CD4-positive, alpha-beta T cell (primary cell): ENCODE measurements at regions not wholly inside any gene's neighbourhood (a gene's known extent, or its start where the extent isn't known, plus 50 kb on each side); places are given as distances from the start of the nearest gene placed in this dataset.

ENCODE experiments used
- ATAC-seq: fragments of 200-7000 bp; cut with Tn5 transposase; one replicate; pipeline ENCODE4 v1.10.0; 2022; ENCODE audit warnings: mild to moderate bottlenecking; ENCODE audit not compliant: poor library complexity
- CTCF ChIA-PET: fragments of 350-600 bp; sonication (Branson Sonifier 250); formaldehyde crosslinking; loops from one replicate; lab custom pipeline; 2021; ENCODE audit warnings: antibody characterized with exemption, inconsistent platforms; lab: Charles Lee
- POLR2A ChIA-PET: fragments of 350-600 bp; sonication (Branson Sonifier 250); formaldehyde crosslinking; loops from one replicate; lab custom pipeline; 2021; ENCODE audit warnings: antibody characterized with exemption, inconsistent platforms; lab: Charles Lee
- DNase-seq, 14 experiments: peaks; one replicate each; pipeline ENCODE4 v3.0.0-alpha.2; 2013 to 2020; ENCODE audit warnings: mixed read lengths in 2 of 14
- H3K27ac ChIP-seq, 2 donors: one replicate each; pipeline versions ENCODE4 v1.5.1 to v1.7.0; 2013; ENCODE audit warnings: low read length in 2 of 2, low read depth in 1 of 2, mild to moderate bottlenecking in 1 of 2
- H3K27me3 ChIP-seq, 2 experiments: 1 replicate in 1 of 2; 2 replicates in 1 of 2; pipeline versions ENCODE4 v1.6.1 to v1.7.0; 2013; ENCODE audit warnings: low read length in 2 of 2, control low read depth in 1 of 2, mild to moderate bottlenecking in 1 of 2, moderate library complexity in 1 of 2; ENCODE audit not compliant: insufficient read depth in 2 of 2, control insufficient read depth in 1 of 2
- H3K36me3 ChIP-seq: one replicate; pipeline ENCODE4 v1.6.1; 2013; ENCODE audit warnings: low read length, control low read depth; ENCODE audit not compliant: insufficient read depth
- H3K4me1 ChIP-seq: one replicate; pipeline ENCODE4 v1.6.1; 2013; ENCODE audit warnings: low read length, control low read depth; ENCODE audit not compliant: insufficient read depth
- H3K4me3 ChIP-seq: one replicate; pipeline ENCODE4 v1.5.1; 2013; ENCODE audit warnings: mild to moderate bottlenecking, low read length, moderate library complexity
- H3K9me3 ChIP-seq, 2 experiments: 1 replicate in 1 of 2; 2 replicates in 1 of 2; pipeline versions ENCODE4 v1.6.1 to v1.7.0; 2013; ENCODE audit warnings: low read length in 2 of 2, mild to moderate bottlenecking in 2 of 2, control low read depth in 1 of 2, moderate library complexity in 1 of 2; ENCODE audit not compliant: control insufficient read depth in 1 of 2, insufficient read depth in 1 of 2
- H3K27ac Mint-ChIP-seq: one replicate; pipeline ENCODE4 v1.8.0; 2020; ENCODE audit warnings: mixed read lengths
- H3K27me3 Mint-ChIP-seq: one replicate; pipeline ENCODE4 v1.8.0; 2021; ENCODE audit warnings: mixed read lengths
- H3K36me3 Mint-ChIP-seq: one replicate; pipeline ENCODE4 v1.8.0; 2021; ENCODE audit warnings: low read depth, mixed read lengths
- H3K4me1 Mint-ChIP-seq: one replicate; pipeline ENCODE4 v1.8.0; 2021; ENCODE audit warnings: low read depth, mixed read lengths
- H3K4me3 Mint-ChIP-seq: one replicate; pipeline ENCODE4 v1.8.0; 2020; ENCODE audit warnings: mild to moderate bottlenecking, mixed read lengths
- H3K9me3 Mint-ChIP-seq: one replicate; pipeline ENCODE4 v1.8.0; 2020; ENCODE audit warnings: mixed read lengths
- intact Hi-C, 2 experiments: fragments of 100-400 bp; cut with DNase I in 1 of 2; cut with micrococcal nuclease in 1 of 2; formaldehyde crosslinking; loops; one replicate each; pipeline versions ENCODE4 v1.15.1 to v1.9.0; 2023 to 2025; cut with DNase I, micrococcal nuclease
- TF ChIP-seq, protein P1 (sequence below): fragments of 200-600 bp; IDR thresholded peaks from one replicate; pipeline ENCODE4 v1.8.0; 2022; ENCODE audit warnings: antibody characterized with exemption, mild to moderate bottlenecking

DNA sequence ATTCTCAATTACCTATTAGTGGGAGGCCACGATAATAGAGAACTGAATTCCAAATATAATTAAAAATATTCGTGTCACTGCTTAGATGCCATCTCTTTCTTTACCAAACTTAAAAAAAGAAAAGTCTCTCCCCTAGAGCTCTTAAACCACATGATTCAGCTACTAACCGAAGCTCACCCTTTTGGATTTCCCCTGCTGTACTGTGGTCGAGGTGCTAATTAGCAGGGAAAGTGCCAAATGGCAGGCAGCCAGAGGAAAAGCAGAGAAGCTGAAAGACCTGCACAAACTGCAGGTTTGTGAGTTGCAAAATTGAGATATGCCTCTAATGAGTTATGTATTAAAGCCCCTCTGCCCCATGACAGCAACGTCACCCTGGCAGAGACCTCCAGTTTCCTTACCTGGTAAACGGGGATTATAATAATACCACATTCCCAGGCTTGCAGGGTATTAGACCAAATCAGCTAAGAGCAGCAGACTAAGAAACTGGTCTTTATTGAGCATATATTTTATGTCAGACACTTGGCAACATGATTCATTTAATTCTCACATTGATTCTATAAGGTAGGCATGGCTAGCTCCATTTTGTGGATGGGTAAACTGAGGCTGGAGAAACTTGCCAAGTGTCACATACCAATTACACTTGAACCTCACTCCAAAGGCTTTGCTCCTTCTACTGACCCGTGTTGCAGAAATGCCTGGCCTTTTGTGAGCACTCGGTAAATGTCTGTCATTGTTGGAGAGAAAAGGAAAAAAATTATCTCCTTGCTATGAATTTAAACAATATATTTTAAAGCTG lies 259.7 kb downstream of the LPIN1 start:
- H3K27me3 Mint-ChIP-seq = no peaks in the 10 kb centered on the region
- intact Hi-C loops = no loop called here
- Histone ChIP-seq H3K4me1 (peaks cover 13% of the 10 kb centered on the region), H3K27me3 (peaks cover 0 to 3% of the 10 kb centered on the region in 2 experiments), H3K9me3 (no peaks in the 10 kb centered on the region), H3K27ac (no peak overlapping the region), H3K4me3 (no peak overlapping the region), H3K36me3 (no peaks in the 10 kb centered on the region)
- ATAC-seq = peak; percentile 84
- TF ChIP-seq, protein P1, sequence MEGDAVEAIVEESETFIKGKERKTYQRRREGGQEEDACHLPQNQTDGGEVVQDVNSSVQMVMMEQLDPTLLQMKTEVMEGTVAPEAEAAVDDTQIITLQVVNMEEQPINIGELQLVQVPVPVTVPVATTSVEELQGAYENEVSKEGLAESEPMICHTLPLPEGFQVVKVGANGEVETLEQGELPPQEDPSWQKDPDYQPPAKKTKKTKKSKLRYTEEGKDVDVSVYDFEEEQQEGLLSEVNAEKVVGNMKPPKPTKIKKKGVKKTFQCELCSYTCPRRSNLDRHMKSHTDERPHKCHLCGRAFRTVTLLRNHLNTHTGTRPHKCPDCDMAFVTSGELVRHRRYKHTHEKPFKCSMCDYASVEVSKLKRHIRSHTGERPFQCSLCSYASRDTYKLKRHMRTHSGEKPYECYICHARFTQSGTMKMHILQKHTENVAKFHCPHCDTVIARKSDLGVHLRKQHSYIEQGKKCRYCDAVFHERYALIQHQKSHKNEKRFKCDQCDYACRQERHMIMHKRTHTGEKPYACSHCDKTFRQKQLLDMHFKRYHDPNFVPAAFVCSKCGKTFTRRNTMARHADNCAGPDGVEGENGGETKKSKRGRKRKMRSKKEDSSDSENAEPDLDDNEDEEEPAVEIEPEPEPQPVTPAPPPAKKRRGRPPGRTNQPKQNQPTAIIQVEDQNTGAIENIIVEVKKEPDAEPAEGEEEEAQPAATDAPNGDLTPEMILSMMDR = no peak
- H3K36me3 Mint-ChIP-seq = no peaks in the 10 kb centered on the region
- no peak overlapping the region for H3K27ac Mint-ChIP-seq
- ChIA-PET POLR2A (interaction anchor here (0.7 to 1.8 kb wide), 8 partner anchors 15 to 710 kb away, joined by 3 to 6 read pairs (median 4); no protein-coding TSS in a partner anchor), CTCF (no interaction called here)
- no peaks in the 10 kb centered on the region for H3K9me3 Mint-ChIP-seq
- DNase-seq = peak; percentile 24 to 88 (median 41)
- H3K4me3 Mint-ChIP-seq = peak overlapping the region; percentile 32
- peaks cover 34% of the 10 kb centered on the region for H3K4me1 Mint-ChIP-seq

GRCh38 chr2:12006850-12007249 lies 260.4 kb downstream of the LPIN1 start:
- H3K36me3 Mint-ChIP-seq = no peaks in the 10 kb centered on the region
- Histone ChIP-seq H3K36me3 (no peaks in the 10 kb centered on the region), H3K27ac (no peak overlapping the region), H3K27me3 (peaks cover 0 to under 1% of the 10 kb centered on the region in 2 experiments), H3K4me1 (peaks cover 13% of the 10 kb centered on the region), H3K4me3 (no peak overlapping the region), H3K9me3 (no peaks in the 10 kb centered on the region)
- H3K4me3 Mint-ChIP-seq = no peak overlapping the region
- CTCF ChIA-PET = no interaction called here
- no peaks in the 10 kb centered on the region for H3K27me3 Mint-ChIP-seq
- TF ChIP-seq, protein P1 = no peak
- intact Hi-C loops = no loop called here
- H3K4me1 Mint-ChIP-seq = peaks cover 34% of the 10 kb centered on the region
- no peak for DNase-seq
- H3K27ac Mint-ChIP-seq = no peak overlapping the region
- no peak for ATAC-seq
- H3K9me3 Mint-ChIP-seq = no peaks in the 10 kb centered on the region
- POLR2A ChIA-PET = interaction anchor here (1.1 to 1.8 kb wide), 3 partner anchors 14 to 103 kb away, joined by 3 to 6 read pairs (median 5); no protein-coding TSS in a partner anchor

DNA sequence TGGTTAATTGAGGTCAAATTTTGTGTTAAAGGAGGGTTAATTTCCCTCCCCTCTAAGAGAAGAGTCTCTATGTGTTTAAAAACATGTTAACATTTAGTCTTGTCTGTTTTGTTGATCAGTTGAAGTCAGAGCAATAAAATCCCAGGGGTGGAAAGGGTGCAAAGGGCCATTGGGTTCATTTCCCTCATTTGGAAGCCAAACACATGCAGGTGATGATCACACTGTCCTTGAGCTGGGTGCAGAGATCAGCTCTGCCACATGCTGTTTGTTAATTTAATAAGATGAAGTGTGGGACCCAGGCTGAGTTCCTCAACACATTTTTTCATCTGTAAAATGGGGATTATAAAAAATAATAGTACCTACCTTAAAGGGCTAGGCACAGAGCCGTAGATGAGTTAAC lies 260.9 kb downstream of the LPIN1 start:
- DNase-seq = no peak
- H3K27me3 ChIP-seq = no peaks in the 10 kb centered on the region
- no peaks in the 10 kb centered on the region for H3K9me3 ChIP-seq
- Mint-ChIP-seq H3K27ac (no peak overlapping the region), H3K4me3 (no peak overlapping the region), H3K36me3 (no peaks in the 10 kb centered on the region), H3K9me3 (no peaks in the 10 kb centered on the region), H3K4me1 (peaks cover 30% of the 10 kb centered on the region), H3K27me3 (no peaks in the 10 kb centered on the region)
- TF ChIP-seq, protein P1 = no peak
- no peak for ATAC-seq
- H3K4me1 ChIP-seq = peaks cover 13% of the 10 kb centered on the region
- no peak overlapping the region for H3K27ac ChIP-seq
- ChIA-PET POLR2A (interaction anchor here (1.8 kb wide), 1 partner anchor 38 kb away, joined by 6 read pairs; no protein-coding TSS in a partner anchor), CTCF (interaction anchor here (1.3 kb wide), 1 partner anchor 23 kb away, joined by 3 read pairs; no protein-coding TSS in a partner anchor)
- intact Hi-C loops = no loop called here
- H3K36me3 ChIP-seq = no peaks in the 10 kb centered on the region
- H3K4me3 ChIP-seq = no peak overlapping the region
